ENCODE measurements at regions not wholly inside any gene's neighbourhood (a gene's known extent, or its start where the extent isn't known, plus 50 kb on each side); places are given as distances from the start of the nearest gene placed in this dataset.
A peak's percentile ranks its signal among the peaks of the same experiment; 100 is the strongest.

GRCh38 chr3:19748782-19749447 lies 185.1 kb downstream of the EFHB start:
- H3K36me3 ChIP-seq (replicated peaks in 1 of 2; ENCODE audit: control insufficient read depth in 2 of 2, insufficient read depth in 2 of 2, low read length in 2 of 2), result no peaks in the 10 kb centered on the region
- H2AK5ac ChIP-seq (ENCODE audit: low read depth, low read length), result no peak overlapping the region
- no peak overlapping the region for H3K4me3 ChIP-seq (ENCODE audit: low read length in 2 of 2)
- H4K8ac ChIP-seq (ENCODE audit: low read depth, low read length), result no peak overlapping the region
- H3K79me1 ChIP-seq (ENCODE audit: low read depth, low read length), result no peaks in the 10 kb centered on the region
- no peak overlapping the region for H2BK12ac ChIP-seq (ENCODE audit: low read length)
- H3K9me3 ChIP-seq (replicated peaks in 1 of 2; ENCODE audit: control insufficient read depth in 2 of 2, insufficient read depth in 1 of 2, low read depth in 1 of 2, low read length in 2 of 2), result no peaks in the 10 kb centered on the region
- no peak for DNase-seq (ENCODE audit: low spot score)
- no peak overlapping the region for H2BK15ac ChIP-seq (ENCODE audit: low read length)
- WGBS, 2 donors (ENCODE audit: extremely low coverage in 2 of 2, insufficient read length in 2 of 2, insufficient replicate concordance in 1 of 2), result no CpG with 5 or more reads among the region's 17 CpGs
- H2BK5ac ChIP-seq (ENCODE audit: low read length), result no peak overlapping the region
- H4K91ac ChIP-seq (ENCODE audit: low read depth, low read length, poor library complexity), result no peak overlapping the region
- no peak overlapping the region for H3K4ac ChIP-seq (ENCODE audit: low read length)
- no peak overlapping the region for H3K14ac ChIP-seq (ENCODE audit: low read length)
- H3K4me2 ChIP-seq (ENCODE audit: insufficient read depth, low read length, poor library complexity, severe bottlenecking), result no peak overlapping the region
- peak overlapping the region; percentile 38 for H3K18ac ChIP-seq (ENCODE audit: low read length)
- H2BK120ac ChIP-seq (ENCODE audit: low read depth, low read length), result no peak overlapping the region
- H3K27ac ChIP-seq (replicated peaks; ENCODE audit: low read length), result no peak overlapping the region
- no peak overlapping the region for H2AFZ ChIP-seq (ENCODE audit: low read length)
- H3K27me3 ChIP-seq (ENCODE audit: control insufficient read depth in 3 of 3, insufficient read depth in 3 of 3, low read depth in 1 of 3, low read length in 3 of 3), result no peaks in the 10 kb centered on the region
- no peak overlapping the region for H3K23ac ChIP-seq (ENCODE audit: low read depth, low read length, poor library complexity)
- H3K4me1 ChIP-seq (ENCODE audit: control insufficient read depth in 2 of 2, insufficient read depth in 1 of 2, low read depth in 1 of 2, low read length in 2 of 2), result peaks cover 0 to 1% of the 10 kb centered on the region in 2 donors
- H3K9ac ChIP-seq (ENCODE audit: low read depth, low read length, poor library complexity), result no peak overlapping the region

GRCh38 chr3:19744047-19744446 lies 190.0 kb downstream of the EFHB start:
- Histone ChIP-seq H3K4ac (ENCODE audit: low read length) (no peak overlapping the region), H3K14ac (ENCODE audit: low read length) (no peak overlapping the region), H2BK5ac (ENCODE audit: low read length) (no peak overlapping the region), H3K36me3 (replicated peaks in 1 of 2; ENCODE audit: control insufficient read depth in 2 of 2, insufficient read depth in 2 of 2, low read length in 2 of 2) (no peaks in the 10 kb centered on the region), H2AFZ (ENCODE audit: low read length) (no peak overlapping the region), H4K91ac (ENCODE audit: low read depth, low read length, poor library complexity) (no peak overlapping the region), H3K23ac (ENCODE audit: low read depth, low read length, poor library complexity) (no peak overlapping the region), H3K79me1 (ENCODE audit: low read depth, low read length) (no peaks in the 10 kb centered on the region), H3K9me3 (replicated peaks in 1 of 2; ENCODE audit: control insufficient read depth in 2 of 2, insufficient read depth in 1 of 2, low read depth in 1 of 2, low read length in 2 of 2) (no peaks in the 10 kb centered on the region), H3K27ac (replicated peaks; ENCODE audit: low read length) (no peak overlapping the region), H3K4me1 (ENCODE audit: control insufficient read depth in 2 of 2, insufficient read depth in 1 of 2, low read depth in 1 of 2, low read length in 2 of 2) (peaks cover 0 to 6% of the 10 kb centered on the region in 2 donors), H3K4me2 (ENCODE audit: insufficient read depth, low read length, poor library complexity, severe bottlenecking) (no peak overlapping the region), H3K18ac (ENCODE audit: low read length) (no peak overlapping the region), H3K27me3 (ENCODE audit: control insufficient read depth in 3 of 3, insufficient read depth in 3 of 3, low read depth in 1 of 3, low read length in 3 of 3) (no peaks in the 10 kb centered on the region), H3K9ac (ENCODE audit: low read depth, low read length, poor library complexity) (no peak overlapping the region), H2BK15ac (ENCODE audit: low read length) (no peak overlapping the region), H2BK120ac (ENCODE audit: low read depth, low read length) (no peak overlapping the region), H2BK12ac (ENCODE audit: low read length) (no peak overlapping the region), H4K8ac (ENCODE audit: low read depth, low read length) (no peak overlapping the region), H2AK5ac (ENCODE audit: low read depth, low read length) (no peak overlapping the region), H3K4me3 (ENCODE audit: low read length in 2 of 2) (no peak overlapping the region)
- no CpG with 5 or more reads among the region's 3 CpGs for WGBS, 2 donors (ENCODE audit: extremely low coverage in 2 of 2, insufficient read length in 2 of 2, insufficient replicate concordance in 1 of 2)
- no peak for DNase-seq (ENCODE audit: low spot score)

- Histone ChIP-seq H4K91ac (ENCODE audit: low read depth, low read length, poor library complexity) (no peak overlapping the region), H3K4me1 (ENCODE audit: control insufficient read depth in 2 of 2, insufficient read depth in 1 of 2, low read depth in 1 of 2, low read length in 2 of 2) (peaks cover 0 to 6% of the 10 kb centered on the region in 2 donors), H3K14ac (ENCODE audit: low read length) (no peak overlapping the region), H3K79me1 (ENCODE audit: low read depth, low read length) (no peaks in the 10 kb centered on the region), H2AK5ac (ENCODE audit: low read depth, low read length) (no peak overlapping the region), H3K4me2 (ENCODE audit: insufficient read depth, low read length, poor library complexity, severe bottlenecking) (no peak overlapping the region), H4K8ac (ENCODE audit: low read depth, low read length) (no peak overlapping the region), H3K9ac (ENCODE audit: low read depth, low read length, poor library complexity) (no peak overlapping the region), H3K9me3 (replicated peaks in 1 of 2; ENCODE audit: control insufficient read depth in 2 of 2, insufficient read depth in 1 of 2, low read depth in 1 of 2, low read length in 2 of 2) (no peaks in the 10 kb centered on the region), H3K23ac (ENCODE audit: low read depth, low read length, poor library complexity) (no peak overlapping the region), H2BK12ac (ENCODE audit: low read length) (no peak overlapping the region), H2BK5ac (ENCODE audit: low read length) (no peak overlapping the region), H3K4ac (ENCODE audit: low read length) (no peak overlapping the region), H2BK120ac (ENCODE audit: low read depth, low read length) (no peak overlapping the region), H3K4me3 (ENCODE audit: low read length in 2 of 2) (no peak overlapping the region), H2AFZ (ENCODE audit: low read length) (no peak overlapping the region), H2BK15ac (ENCODE audit: low read length) (no peak overlapping the region), H3K18ac (ENCODE audit: low read length) (no peak overlapping the region), H3K36me3 (replicated peaks in 1 of 2; ENCODE audit: control insufficient read depth in 2 of 2, insufficient read depth in 2 of 2, low read length in 2 of 2) (no peaks in the 10 kb centered on the region), H3K27me3 (ENCODE audit: control insufficient read depth in 3 of 3, insufficient read depth in 3 of 3, low read depth in 1 of 3, low read length in 3 of 3) (no peaks in the 10 kb centered on the region), H3K27ac (replicated peaks; ENCODE audit: low read length) (no peak overlapping the region)
- no peak for DNase-seq (ENCODE audit: low spot score)
These were observed 191.1 kb downstream of the EFHB start for GRCh38 chr3:19742935-19743334.

GRCh38 chr3:19739504-19739903 lies 194.5 kb downstream of the EFHB start:
- H3K36me3 ChIP-seq (replicated peaks in 1 of 2; ENCODE audit: control insufficient read depth in 2 of 2, insufficient read depth in 2 of 2, low read length in 2 of 2), result no peaks in the 10 kb centered on the region
- no peak overlapping the region for H3K18ac ChIP-seq (ENCODE audit: low read length)
- no peak overlapping the region for H3K27ac ChIP-seq (replicated peaks; ENCODE audit: low read length)
- no peak for DNase-seq (ENCODE audit: low spot score)
- H3K27me3 ChIP-seq (ENCODE audit: control insufficient read depth in 3 of 3, insufficient read depth in 3 of 3, low read depth in 1 of 3, low read length in 3 of 3), result no peaks in the 10 kb centered on the region
- no peak overlapping the region for H3K4ac ChIP-seq (ENCODE audit: low read length)
- H2BK120ac ChIP-seq (ENCODE audit: low read depth, low read length), result no peak overlapping the region
- H4K8ac ChIP-seq (ENCODE audit: low read depth, low read length), result no peak overlapping the region
- no peak overlapping the region for H3K4me2 ChIP-seq (ENCODE audit: insufficient read depth, low read length, poor library complexity, severe bottlenecking)
- no peak overlapping the region for H2BK12ac ChIP-seq (ENCODE audit: low read length)
- no peak overlapping the region for H2AFZ ChIP-seq (ENCODE audit: low read length)
- no peak overlapping the region for H3K14ac ChIP-seq (ENCODE audit: low read length)
- no peak overlapping the region for H4K91ac ChIP-seq (ENCODE audit: low read depth, low read length, poor library complexity)
- no peak overlapping the region for H2BK15ac ChIP-seq (ENCODE audit: low read length)
- WGBS, 2 donors (ENCODE audit: extremely low coverage in 2 of 2, insufficient read length in 2 of 2, insufficient replicate concordance in 1 of 2), result no CpG with 5 or more reads among the region's 3 CpGs
- peaks cover 0 to 6% of the 10 kb centered on the region in 2 donors for H3K4me1 ChIP-seq (ENCODE audit: control insufficient read depth in 2 of 2, insufficient read depth in 1 of 2, low read depth in 1 of 2, low read length in 2 of 2)
- no peaks in the 10 kb centered on the region for H3K9me3 ChIP-seq (replicated peaks in 1 of 2; ENCODE audit: control insufficient read depth in 2 of 2, insufficient read depth in 1 of 2, low read depth in 1 of 2, low read length in 2 of 2)
- no peak overlapping the region for H3K23ac ChIP-seq (ENCODE audit: low read depth, low read length, poor library complexity)
- no peak overlapping the region for H2BK5ac ChIP-seq (ENCODE audit: low read length)
- H2AK5ac ChIP-seq (ENCODE audit: low read depth, low read length), result no peak overlapping the region
- no peak overlapping the region for H3K4me3 ChIP-seq (ENCODE audit: low read length in 2 of 2)
- no peaks in the 10 kb centered on the region for H3K79me1 ChIP-seq (ENCODE audit: low read depth, low read length)
- no peak overlapping the region for H3K9ac ChIP-seq (ENCODE audit: low read depth, low read length, poor library complexity)
